SU-DHL-6 (cell line): ENCODE measurements at regions not wholly inside any gene's neighbourhood (a gene's known extent, or its start where the extent isn't known, plus 50 kb on each side); places are given as distances from the start of the nearest gene placed in this dataset.

Experiments
- H2AFZ ChIP-seq: fragments of 200-600 bp; sonication (generic); 2 replicates; pipeline ENCODE4 v1.6.1; 2014; ENCODE audit warnings: low read depth, mild to moderate bottlenecking, moderate library complexity, mixed read lengths, antibody characterized with exemption, low read length; ENCODE audit not compliant: severe bottlenecking
- H3F3A ChIP-seq: fragments of 200-600 bp; shearing (Covaris generic); 2 replicates; pipeline ENCODE4 v1.6.0; 2016; ENCODE audit warnings: antibody characterized with exemption, mild to moderate bottlenecking; ENCODE audit not compliant: insufficient read depth
- H3K27ac ChIP-seq: fragments of 200-600 bp; sonication (generic); 2 replicates; pipeline ENCODE4 v1.5.1; 2016; ENCODE audit warnings: low read depth, mild to moderate bottlenecking, low read length, moderate library complexity, mixed read lengths
- H3K27me3 ChIP-seq: fragments of 200-600 bp; sonication (generic), shearing (Covaris generic); 2 replicates; pipeline ENCODE4 v1.6.0; 2014; ENCODE audit warnings: mild to moderate bottlenecking, low read length
- H3K36me3 ChIP-seq: fragments of 200-600 bp; sonication (generic); 2 replicates; pipeline ENCODE4 v1.6.1; 2014; ENCODE audit warnings: mild to moderate bottlenecking, low read length, mixed read lengths
- H3K4me2 ChIP-seq: fragments of 300-600, 200-600 bp; shearing (Covaris generic), sonication (generic); 2 replicates; pipeline ENCODE4 v1.6.0; 2014; ENCODE audit warnings: low read length, low read depth, mild to moderate bottlenecking; ENCODE audit not compliant: poor library complexity, severe bottlenecking
- H3K4me3 ChIP-seq: fragments of 200-600 bp; sonication (generic); 2 replicates; pipeline ENCODE4 v1.5.1; 2014; ENCODE audit warnings: antibody characterized with exemption, low read length, mild to moderate bottlenecking, mixed read lengths; ENCODE audit not compliant: insufficient read depth, poor library complexity, severe bottlenecking
- H3K79me2 ChIP-seq: fragments of 200-600 bp; sonication (generic); 2 replicates; pipeline ENCODE4 v1.6.1; 2014; ENCODE audit warnings: mild to moderate bottlenecking, low read length, moderate library complexity; ENCODE audit not compliant: insufficient read depth
- H3K9ac ChIP-seq: fragments of 200-600 bp; sonication (generic); 2 replicates; pipeline ENCODE4 v1.7.0; 2014; ENCODE audit warnings: mild to moderate bottlenecking, low read length
- H3K9me2 ChIP-seq: fragments of 200-600 bp; sonication (generic); replicated peaks from 2 replicates; pipeline ENCODE4 v1.6.1; 2014; ENCODE audit warnings: low read length; ENCODE audit not compliant: insufficient read depth
- H3K9me3 ChIP-seq: fragments of 200-600 bp; sonication (generic); 2 replicates; pipeline ENCODE4 v1.6.1; 2014; ENCODE audit warnings: low read length, mixed read lengths; ENCODE audit not compliant: insufficient read depth
- H4K20me1 ChIP-seq: fragments of 200-600 bp; sonication (generic); 2 replicates; pipeline ENCODE4 v1.6.1; 2014; ENCODE audit warnings: low read depth, mild to moderate bottlenecking, antibody characterized with exemption, low read length, moderate library complexity, mixed read lengths
- EZH2phosphoT487 ChIP-seq: fragments of 200-600 bp; sonication (generic), shearing (Covaris generic); conservative IDR thresholded peaks from 2 replicates; pipeline ENCODE4 v1.6.1; 2018; ENCODE audit warnings: mild to moderate bottlenecking, antibody characterized with exemption, low read length, moderate library complexity, mixed read lengths
- TF ChIP-seq, protein P1 (sequence below): fragments of 200-600 bp; sonication (generic); IDR thresholded peaks from one replicate; pipeline ENCODE4 v1.5.1; 2017; ENCODE audit warnings: antibody characterized with exemption, mild to moderate bottlenecking, low read length, moderate library complexity; ENCODE audit not compliant: insufficient read depth, poor library complexity, severe bottlenecking

- Histone ChIP-seq H3K36me3 (no peaks in the 10 kb centered on the region), H3K9me3 (no peaks in the 10 kb centered on the region), H3K9ac (no peak overlapping the region), H3K4me2 (no peak overlapping the region), H4K20me1 (no peaks in the 10 kb centered on the region), H3K9me2 (no peaks in the 10 kb centered on the region), H3K79me2 (no peaks in the 10 kb centered on the region), H3K4me3 (no peak overlapping the region), H3K27me3 (no peaks in the 10 kb centered on the region), H3K27ac (no peak overlapping the region), H3F3A (no peaks in the 10 kb centered on the region), H2AFZ (no peak overlapping the region)
- TF ChIP-seq, protein P1, sequence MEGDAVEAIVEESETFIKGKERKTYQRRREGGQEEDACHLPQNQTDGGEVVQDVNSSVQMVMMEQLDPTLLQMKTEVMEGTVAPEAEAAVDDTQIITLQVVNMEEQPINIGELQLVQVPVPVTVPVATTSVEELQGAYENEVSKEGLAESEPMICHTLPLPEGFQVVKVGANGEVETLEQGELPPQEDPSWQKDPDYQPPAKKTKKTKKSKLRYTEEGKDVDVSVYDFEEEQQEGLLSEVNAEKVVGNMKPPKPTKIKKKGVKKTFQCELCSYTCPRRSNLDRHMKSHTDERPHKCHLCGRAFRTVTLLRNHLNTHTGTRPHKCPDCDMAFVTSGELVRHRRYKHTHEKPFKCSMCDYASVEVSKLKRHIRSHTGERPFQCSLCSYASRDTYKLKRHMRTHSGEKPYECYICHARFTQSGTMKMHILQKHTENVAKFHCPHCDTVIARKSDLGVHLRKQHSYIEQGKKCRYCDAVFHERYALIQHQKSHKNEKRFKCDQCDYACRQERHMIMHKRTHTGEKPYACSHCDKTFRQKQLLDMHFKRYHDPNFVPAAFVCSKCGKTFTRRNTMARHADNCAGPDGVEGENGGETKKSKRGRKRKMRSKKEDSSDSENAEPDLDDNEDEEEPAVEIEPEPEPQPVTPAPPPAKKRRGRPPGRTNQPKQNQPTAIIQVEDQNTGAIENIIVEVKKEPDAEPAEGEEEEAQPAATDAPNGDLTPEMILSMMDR = no peak
- TF ChIP-seq EZH2phosphoT487 = no peak
These were observed 398.9 kb downstream of the ADRA2A start for GRCh38 chr10:111475720-111476119.

- Histone ChIP-seq H3K36me3 (no peaks in the 10 kb centered on the region), H3K9me3 (no peaks in the 10 kb centered on the region), H3K79me2 (no peaks in the 10 kb centered on the region), H3K4me3 (no peak overlapping the region), H3K27me3 (no peaks in the 10 kb centered on the region), H3K9me2 (no peaks in the 10 kb centered on the region), H3K4me2 (no peak overlapping the region), H3K27ac (no peak overlapping the region), H3K9ac (no peak overlapping the region), H4K20me1 (no peaks in the 10 kb centered on the region), H3F3A (no peaks in the 10 kb centered on the region), H2AFZ (no peak overlapping the region)
- TF ChIP-seq, protein P1 = no peak
- TF ChIP-seq EZH2phosphoT487 = no peak
These were observed 401.8 kb downstream of the ADRA2A start for GRCh38 chr10:111478651-111479050.

GRCh38 chr10:111479966-111480365, 403.1 kb downstream of the ADRA2A start:
- no peak overlapping the region for H3K4me2 ChIP-seq
- H3K27me3 ChIP-seq = no peaks in the 10 kb centered on the region
- no peaks in the 10 kb centered on the region for H3K9me2 ChIP-seq
- no peaks in the 10 kb centered on the region for H3K79me2 ChIP-seq
- H2AFZ ChIP-seq = no peak overlapping the region
- no peaks in the 10 kb centered on the region for H3K9me3 ChIP-seq
- no peaks in the 10 kb centered on the region for H3K36me3 ChIP-seq
- H4K20me1 ChIP-seq = no peaks in the 10 kb centered on the region
- TF ChIP-seq, protein P1 = no peak
- no peak for TF ChIP-seq EZH2phosphoT487
- no peak overlapping the region for H3K27ac ChIP-seq
- no peak overlapping the region for H3K4me3 ChIP-seq
- no peaks in the 10 kb centered on the region for H3F3A ChIP-seq
- no peak overlapping the region for H3K9ac ChIP-seq
